ENCODE measurements at regions not wholly inside any gene's neighbourhood (a gene's known extent, or its start where the extent isn't known, plus 50 kb on each side); places are given as distances from the start of the nearest gene placed in this dataset.

GRCh38 chr1:81717230-81717629 lies 83.5 kb upstream of the ADGRL2 start:
- H3K9me3 ChIP-seq (ENCODE audit: insufficient read depth, low read length), result no peaks in the 10 kb centered on the region
- H3K36me3 ChIP-seq (ENCODE audit: insufficient read depth, insufficient read length, low read length), result no peaks in the 10 kb centered on the region
- H3K4me3 ChIP-seq (ENCODE audit: insufficient read length, low read depth), result no peak overlapping the region
- no peak for TF ChIP-seq ZNF274 (IDR thresholded peaks at IDR 0.05; ENCODE audit: low read depth, low read length)
- no peak for TF ChIP-seq SUZ12 (IDR thresholded peaks at IDR 0.05; ENCODE audit: extremely low read depth, insufficient read depth, insufficient read length)
- no peak for TF ChIP-seq YY1 (IDR thresholded peaks at IDR 0.05; ENCODE audit: insufficient read depth, insufficient read length)
- DNase-seq (ENCODE audit: low read depth, low spot score), result no peak
- no peak overlapping the region for H3K9ac ChIP-seq (ENCODE audit: insufficient read length, low read depth)
- no peaks in the 10 kb centered on the region for H3K4me1 ChIP-seq (ENCODE audit: insufficient read depth, insufficient read length)
- H3K27me3 ChIP-seq (ENCODE audit: insufficient read depth, insufficient read length), result no peaks in the 10 kb centered on the region

DNA sequence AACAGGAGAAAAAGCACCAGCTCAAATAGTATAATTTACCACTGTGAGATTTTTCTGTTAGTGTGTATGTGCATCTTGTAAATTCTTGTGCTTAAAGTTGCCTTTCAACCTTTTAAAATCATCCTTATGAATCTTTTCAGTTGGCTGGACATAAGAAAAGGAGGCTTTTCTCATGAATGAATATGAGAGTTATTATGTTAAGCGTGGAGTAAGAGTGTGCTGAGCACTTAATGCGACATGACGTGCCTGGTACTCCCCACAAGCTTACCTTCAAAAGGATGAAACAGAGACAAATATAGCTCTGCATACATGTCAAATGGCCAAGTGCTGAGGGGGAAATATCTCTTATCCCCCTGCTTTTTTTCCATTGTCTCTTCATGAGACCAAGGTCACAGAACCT lies 85.3 kb upstream of the ADGRL2 start:
- Histone ChIP-seq H3K4me3 (ENCODE audit: insufficient read length, low read depth) (no peak overlapping the region), H3K4me1 (ENCODE audit: insufficient read depth, insufficient read length) (no peaks in the 10 kb centered on the region), H3K9ac (ENCODE audit: insufficient read length, low read depth) (no peak overlapping the region), H3K36me3 (ENCODE audit: insufficient read depth, insufficient read length, low read length) (no peaks in the 10 kb centered on the region), H3K27me3 (ENCODE audit: insufficient read depth, insufficient read length) (no peaks in the 10 kb centered on the region), H3K9me3 (ENCODE audit: insufficient read depth, low read length) (no peaks in the 10 kb centered on the region)
- no peak for DNase-seq (ENCODE audit: low read depth, low spot score)
- TF ChIP-seq SUZ12 (IDR thresholded peaks at IDR 0.05; ENCODE audit: extremely low read depth, insufficient read depth, insufficient read length), result no peak
- no peak for TF ChIP-seq ZNF274 (IDR thresholded peaks at IDR 0.05; ENCODE audit: low read depth, low read length)
- no peak for TF ChIP-seq YY1 (IDR thresholded peaks at IDR 0.05; ENCODE audit: insufficient read depth, insufficient read length)

- DNase-seq (ENCODE audit: low read depth, low spot score), result no peak
- H3K9ac ChIP-seq (ENCODE audit: insufficient read length, low read depth), result no peak overlapping the region
- no peaks in the 10 kb centered on the region for H3K9me3 ChIP-seq (ENCODE audit: insufficient read depth, low read length)
- no peaks in the 10 kb centered on the region for H3K36me3 ChIP-seq (ENCODE audit: insufficient read depth, insufficient read length, low read length)
- H3K27me3 ChIP-seq (ENCODE audit: insufficient read depth, insufficient read length), result no peaks in the 10 kb centered on the region
- H3K4me3 ChIP-seq (ENCODE audit: insufficient read length, low read depth), result no peak overlapping the region
- H3K4me1 ChIP-seq (ENCODE audit: insufficient read depth, insufficient read length), result no peaks in the 10 kb centered on the region
- TF ChIP-seq YY1 (IDR thresholded peaks at IDR 0.05; ENCODE audit: insufficient read depth, insufficient read length), result no peak
Observed at GRCh38 chr1:81714636-81715035, 86.1 kb upstream of the ADGRL2 start.

- H3K4me1 ChIP-seq (ENCODE audit: insufficient read depth, insufficient read length), result no peaks in the 10 kb centered on the region
Observed at GRCh38 chr1:81712425-81712824, 88.3 kb upstream of the ADGRL2 start.

DNA sequence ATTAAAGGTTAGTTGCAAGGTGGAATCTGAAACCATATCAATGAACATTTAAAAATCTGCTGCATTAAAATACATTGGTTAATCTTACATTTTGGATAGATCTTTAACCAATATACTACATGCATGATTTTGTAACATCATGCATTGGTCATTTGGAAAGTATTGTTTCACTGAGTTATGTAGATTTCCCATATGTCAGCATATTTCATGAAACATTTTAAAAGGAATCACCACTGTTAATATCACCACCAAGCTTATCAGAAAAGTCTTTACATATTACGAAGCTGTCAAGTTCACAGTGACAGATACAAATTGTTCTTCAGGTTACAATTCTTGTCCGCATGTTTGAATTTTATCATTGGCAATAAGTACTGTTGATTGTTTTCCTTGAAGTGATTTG lies 89.9 kb upstream of the ADGRL2 start:
- no peak overlapping the region for H3K4me3 ChIP-seq (ENCODE audit: insufficient read length, low read depth)
- no peak for TF ChIP-seq ZNF274 (IDR thresholded peaks at IDR 0.05; ENCODE audit: low read depth, low read length)
- TF ChIP-seq YY1 (IDR thresholded peaks at IDR 0.05; ENCODE audit: insufficient read depth, insufficient read length), result no peak
- no peak for TF ChIP-seq SUZ12 (IDR thresholded peaks at IDR 0.05; ENCODE audit: extremely low read depth, insufficient read depth, insufficient read length)
- H3K4me1 ChIP-seq (ENCODE audit: insufficient read depth, insufficient read length), result no peaks in the 10 kb centered on the region
- H3K36me3 ChIP-seq (ENCODE audit: insufficient read depth, insufficient read length, low read length), result no peaks in the 10 kb centered on the region
- no peaks in the 10 kb centered on the region for H3K27me3 ChIP-seq (ENCODE audit: insufficient read depth, insufficient read length)
- no peak overlapping the region for H3K9ac ChIP-seq (ENCODE audit: insufficient read length, low read depth)
- H3K9me3 ChIP-seq (ENCODE audit: insufficient read depth, low read length), result no peaks in the 10 kb centered on the region
- no peak for DNase-seq (ENCODE audit: low read depth, low spot score)

More at GRCh38 chr1:81712425-81712824, 88.3 kb upstream of the ADGRL2 start:
- Histone ChIP-seq H3K36me3 (ENCODE audit: insufficient read depth, insufficient read length, low read length) (no peaks in the 10 kb centered on the region), H3K9me3 (ENCODE audit: insufficient read depth, low read length) (no peaks in the 10 kb centered on the region), H3K27me3 (ENCODE audit: insufficient read depth, insufficient read length) (no peaks in the 10 kb centered on the region), H3K9ac (ENCODE audit: insufficient read length, low read depth) (no peak overlapping the region), H3K4me3 (ENCODE audit: insufficient read length, low read depth) (no peak overlapping the region)
- no peak for DNase-seq (ENCODE audit: low read depth, low spot score)
- TF ChIP-seq SUZ12 (IDR thresholded peaks at IDR 0.05; ENCODE audit: extremely low read depth, insufficient read depth, insufficient read length), result no peak
- TF ChIP-seq YY1 (IDR thresholded peaks at IDR 0.05; ENCODE audit: insufficient read depth, insufficient read length), result no peak
- no peak for TF ChIP-seq ZNF274 (IDR thresholded peaks at IDR 0.05; ENCODE audit: low read depth, low read length)

DNA sequence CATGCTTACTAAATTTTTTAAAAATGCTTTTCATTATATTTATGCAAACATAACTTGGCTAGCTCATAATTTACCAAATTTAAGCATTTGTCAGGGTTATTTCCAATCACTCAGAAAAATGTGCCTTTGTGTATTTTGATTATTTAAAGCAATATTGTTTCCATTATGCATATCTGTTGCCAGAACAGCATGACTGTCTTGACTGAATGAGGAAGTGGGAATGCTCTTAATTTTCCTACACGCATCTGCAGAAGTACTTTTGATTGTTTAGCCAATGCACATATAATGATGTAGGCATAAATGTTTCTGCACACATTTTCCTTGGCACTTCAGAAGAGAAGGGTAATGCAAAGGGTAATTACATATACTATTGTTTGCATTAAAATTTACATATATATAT lies 92.5 kb upstream of the ADGRL2 start:
- Histone ChIP-seq H3K4me3 (ENCODE audit: insufficient read length, low read depth) (no peak overlapping the region), H3K27me3 (ENCODE audit: insufficient read depth, insufficient read length) (no peaks in the 10 kb centered on the region), H3K4me1 (ENCODE audit: insufficient read depth, insufficient read length) (no peaks in the 10 kb centered on the region), H3K9me3 (ENCODE audit: insufficient read depth, low read length) (no peaks in the 10 kb centered on the region), H3K36me3 (ENCODE audit: insufficient read depth, insufficient read length, low read length) (no peaks in the 10 kb centered on the region), H3K9ac (ENCODE audit: insufficient read length, low read depth) (no peak overlapping the region)
- DNase-seq (ENCODE audit: low read depth, low spot score), result no peak
- TF ChIP-seq SUZ12 (IDR thresholded peaks at IDR 0.05; ENCODE audit: extremely low read depth, insufficient read depth, insufficient read length) (no peak), YY1 (IDR thresholded peaks at IDR 0.05; ENCODE audit: insufficient read depth, insufficient read length) (no peak), ZNF274 (IDR thresholded peaks at IDR 0.05; ENCODE audit: low read depth, low read length) (no peak)

DNA sequence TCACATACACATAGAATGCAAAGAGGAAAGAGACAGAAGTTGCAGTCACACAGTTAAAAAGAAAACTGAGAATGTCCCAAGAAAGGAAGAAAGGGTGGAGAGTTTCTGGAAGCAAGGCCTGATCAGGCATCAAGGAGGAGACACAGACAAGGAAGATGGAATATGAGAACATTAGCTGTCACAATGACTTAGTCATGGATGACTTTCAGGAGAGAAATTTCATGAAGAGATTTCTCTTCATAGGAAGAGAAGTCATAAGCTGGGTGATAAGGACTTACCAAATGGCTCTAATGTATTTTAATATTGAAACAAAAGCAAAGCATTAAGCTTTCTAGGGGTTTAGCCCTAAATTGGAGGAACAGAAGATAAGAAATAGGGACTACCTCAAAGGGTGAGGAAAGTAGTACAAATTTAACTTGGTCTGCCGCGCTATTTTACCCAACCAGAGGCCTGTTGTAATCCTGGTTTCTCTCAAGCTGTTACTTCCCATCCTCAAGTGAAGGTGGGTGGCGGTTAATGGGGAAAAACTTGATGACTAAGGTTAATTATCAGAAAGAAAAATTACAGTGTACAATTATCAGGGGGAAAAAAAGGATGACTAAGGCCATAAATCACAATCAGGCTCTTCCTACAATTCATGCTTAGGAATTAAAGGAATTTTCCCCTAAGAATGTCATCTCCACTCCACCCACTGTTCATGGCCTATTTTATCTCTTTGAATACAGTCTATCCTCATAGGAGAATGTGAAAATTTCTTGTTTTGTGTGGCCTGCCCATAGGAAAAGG lies 93.9 kb upstream of the ADGRL2 start:
- Histone ChIP-seq H3K27me3 (ENCODE audit: insufficient read depth, insufficient read length) (no peaks in the 10 kb centered on the region), H3K9me3 (ENCODE audit: insufficient read depth, low read length) (no peaks in the 10 kb centered on the region), H3K36me3 (ENCODE audit: insufficient read depth, insufficient read length, low read length) (no peaks in the 10 kb centered on the region), H3K9ac (ENCODE audit: insufficient read length, low read depth) (no peak overlapping the region), H3K4me3 (ENCODE audit: insufficient read length, low read depth) (no peak overlapping the region), H3K4me1 (ENCODE audit: insufficient read depth, insufficient read length) (no peaks in the 10 kb centered on the region)
- DNase-seq (ENCODE audit: low read depth, low spot score), result no peak
- TF ChIP-seq SUZ12 (IDR thresholded peaks at IDR 0.05; ENCODE audit: extremely low read depth, insufficient read depth, insufficient read length) (no peak), YY1 (IDR thresholded peaks at IDR 0.05; ENCODE audit: insufficient read depth, insufficient read length) (no peak), ZNF274 (IDR thresholded peaks at IDR 0.05; ENCODE audit: low read depth, low read length) (no peak)
